ENCODE measurements at regions not wholly inside any gene's neighbourhood (a gene's known extent, or its start where the extent isn't known, plus 50 kb on each side); places are given as distances from the start of the nearest gene placed in this dataset.

DNA sequence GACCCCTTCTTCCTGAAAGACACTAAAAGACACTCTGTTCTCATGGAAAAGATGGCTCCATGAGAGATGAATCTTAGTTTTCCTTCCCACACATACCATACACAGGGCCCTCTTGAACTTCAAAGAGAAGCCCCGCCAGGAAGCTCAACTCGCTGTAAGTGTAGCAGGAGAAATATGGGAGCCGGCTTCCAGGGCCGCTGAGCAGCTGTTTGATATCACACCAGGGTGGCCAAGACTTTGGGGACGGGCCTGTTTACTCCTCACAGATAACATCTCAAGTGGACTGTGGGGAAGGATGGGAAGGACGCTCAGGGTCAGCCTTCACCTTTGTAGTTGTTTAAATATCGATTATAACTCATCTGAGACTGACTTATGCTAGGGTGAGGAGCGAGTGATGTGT lies 235.5 kb upstream of the TBX3 start:
- Mint-ChIP-seq H3K27ac (no peak overlapping the region), H3K4me1 (no peaks in the 10 kb centered on the region), H3K4me3 (no peak overlapping the region), H3K9me3 (peaks cover 0 to 11% (median 4%) of the 10 kb centered on the region in 9 donors), H3K27me3 (peaks cover 0 to 10% (median 2%) of the 10 kb centered on the region in 5 donors), H3K36me3 (no peaks in the 10 kb centered on the region)
- DNase-seq (no peak), ATAC-seq (no peak)
- POLR2A ChIA-PET = no interaction called here

GRCh38 chr12:114918535-114919233 lies 234.7 kb upstream of the TBX3 start:
- POLR2A ChIA-PET = no interaction called here
- peaks cover 0 to 10% (median 2%) of the 10 kb centered on the region in 5 donors for H3K27me3 Mint-ChIP-seq
- ATAC-seq (no peak), DNase-seq (no peak)
- H3K4me1 Mint-ChIP-seq = no peaks in the 10 kb centered on the region
- H3K9me3 Mint-ChIP-seq = peaks cover 0 to 11% (median 4%) of the 10 kb centered on the region in 9 donors
- H3K4me3 Mint-ChIP-seq = no peak overlapping the region
- no peaks in the 10 kb centered on the region for H3K36me3 Mint-ChIP-seq
- no peak overlapping the region for H3K27ac Mint-ChIP-seq

DNA sequence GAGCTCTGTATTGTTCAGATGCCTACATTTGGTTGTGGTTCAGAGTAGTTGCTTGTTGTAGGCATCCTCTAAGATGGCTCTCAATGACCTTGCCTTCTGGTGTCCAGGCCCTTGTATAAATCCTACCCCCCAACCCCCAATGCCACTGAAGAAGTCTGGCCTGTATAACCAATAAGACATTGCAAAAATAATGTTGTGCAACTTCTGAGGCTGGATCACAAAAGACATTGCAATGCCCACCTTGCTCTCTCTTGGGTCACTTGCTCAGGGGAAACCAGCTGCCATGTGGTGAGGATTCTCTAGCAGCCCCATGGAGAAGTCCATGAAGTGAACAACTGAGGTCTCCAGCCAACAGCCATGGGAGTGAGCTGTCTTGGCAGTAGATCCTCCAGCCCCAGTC lies 234.0 kb upstream of the TBX3 start:
- H3K4me3 Mint-ChIP-seq = no peak overlapping the region
- peaks cover 0 to 10% (median 2%) of the 10 kb centered on the region in 5 donors for H3K27me3 Mint-ChIP-seq

GRCh38 chr12:114917307-114917706 lies 233.3 kb upstream of the TBX3 start:
- Mint-ChIP-seq H3K9me3 (peaks cover 0 to 19% (median 5%) of the 10 kb centered on the region in 9 donors), H3K27me3 (peaks cover 0 to 10% (median 3%) of the 10 kb centered on the region in 5 donors), H3K36me3 (peaks cover 0 to 5% (median 0%) of the 10 kb centered on the region in 3 donors), H3K27ac (no peak overlapping the region), H3K4me3 (no peak overlapping the region), H3K4me1 (no peaks in the 10 kb centered on the region)
- DNase-seq (no peak), ATAC-seq (no peak)
- POLR2A ChIA-PET = no interaction called here

More for the DNA sequence above, 234.0 kb upstream of the TBX3 start:
- H3K9me3 Mint-ChIP-seq = peaks cover 0 to 14% (median 4%) of the 10 kb centered on the region in 9 donors
- peaks cover 0 to under 1% (median 0%) of the 10 kb centered on the region in 3 donors for H3K36me3 Mint-ChIP-seq
- no peak for ATAC-seq
- POLR2A ChIA-PET = no interaction called here
- H3K27ac Mint-ChIP-seq = no peak overlapping the region
- no peaks in the 10 kb centered on the region for H3K4me1 Mint-ChIP-seq
- no peak for DNase-seq

DNA sequence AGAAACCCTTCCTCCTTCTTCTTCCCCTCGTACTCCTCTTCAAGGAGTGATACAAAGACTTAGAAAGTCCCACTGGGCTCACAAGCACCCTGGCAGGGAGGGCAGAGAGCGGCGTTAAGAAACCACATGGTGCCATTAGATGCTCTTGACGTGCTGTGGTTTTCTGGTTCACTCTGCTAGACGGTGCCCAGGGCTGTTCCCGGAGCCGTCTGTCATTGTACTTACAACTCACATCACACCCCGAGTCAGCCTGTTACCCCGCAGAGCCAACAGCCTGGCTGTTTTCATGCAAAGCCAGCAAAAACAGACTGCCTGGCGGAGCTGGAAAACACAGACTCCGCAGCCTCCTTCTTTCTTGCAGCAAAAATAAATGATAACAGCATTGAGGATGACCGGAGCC lies 232.6 kb upstream of the TBX3 start:
- POLR2A ChIA-PET = no interaction called here
- no peak overlapping the region for H3K4me3 Mint-ChIP-seq
- H3K4me1 Mint-ChIP-seq = no peaks in the 10 kb centered on the region
- H3K36me3 Mint-ChIP-seq = peaks cover 0 to 5% (median 0%) of the 10 kb centered on the region in 3 donors
- no peak for ATAC-seq
- no peak for DNase-seq
- H3K9me3 Mint-ChIP-seq = peaks cover 0 to 19% (median 7%) of the 10 kb centered on the region in 9 donors
- H3K27me3 Mint-ChIP-seq = peaks cover 0 to 10% (median 4%) of the 10 kb centered on the region in 5 donors
- no peak overlapping the region for H3K27ac Mint-ChIP-seq

DNA sequence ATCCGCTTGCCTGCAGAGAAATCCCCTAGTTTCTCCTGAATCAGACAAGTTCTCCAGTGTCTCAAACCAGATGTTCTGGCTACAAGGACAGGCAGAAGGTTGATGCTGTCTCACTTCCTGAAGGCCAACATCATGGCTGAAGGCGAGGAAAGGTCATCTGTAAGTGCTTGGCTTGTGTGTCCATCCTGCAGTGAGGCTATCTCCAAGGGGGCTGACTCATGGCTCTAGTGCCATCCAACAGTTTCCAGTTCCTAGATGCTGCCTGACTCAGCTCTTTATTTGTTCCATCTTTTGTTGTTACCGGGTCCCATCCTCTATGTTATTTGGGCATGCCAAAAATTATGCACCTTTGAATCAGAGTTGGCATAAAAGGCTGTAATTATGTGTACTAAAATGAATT lies 232.1 kb upstream of the TBX3 start:
- peaks cover 0 to 5% (median 0%) of the 10 kb centered on the region in 3 donors for H3K36me3 Mint-ChIP-seq
- DNase-seq (no peak), ATAC-seq (no peak)
- peaks cover 0 to 19% (median 7%) of the 10 kb centered on the region in 9 donors for H3K9me3 Mint-ChIP-seq
- POLR2A ChIA-PET = no interaction called here
- H3K27me3 Mint-ChIP-seq = peaks cover 0 to 10% (median 4%) of the 10 kb centered on the region in 5 donors
- no peaks in the 10 kb centered on the region for H3K4me1 Mint-ChIP-seq
- H3K4me3 Mint-ChIP-seq = no peak overlapping the region
- H3K27ac Mint-ChIP-seq = no peak overlapping the region

DNA sequence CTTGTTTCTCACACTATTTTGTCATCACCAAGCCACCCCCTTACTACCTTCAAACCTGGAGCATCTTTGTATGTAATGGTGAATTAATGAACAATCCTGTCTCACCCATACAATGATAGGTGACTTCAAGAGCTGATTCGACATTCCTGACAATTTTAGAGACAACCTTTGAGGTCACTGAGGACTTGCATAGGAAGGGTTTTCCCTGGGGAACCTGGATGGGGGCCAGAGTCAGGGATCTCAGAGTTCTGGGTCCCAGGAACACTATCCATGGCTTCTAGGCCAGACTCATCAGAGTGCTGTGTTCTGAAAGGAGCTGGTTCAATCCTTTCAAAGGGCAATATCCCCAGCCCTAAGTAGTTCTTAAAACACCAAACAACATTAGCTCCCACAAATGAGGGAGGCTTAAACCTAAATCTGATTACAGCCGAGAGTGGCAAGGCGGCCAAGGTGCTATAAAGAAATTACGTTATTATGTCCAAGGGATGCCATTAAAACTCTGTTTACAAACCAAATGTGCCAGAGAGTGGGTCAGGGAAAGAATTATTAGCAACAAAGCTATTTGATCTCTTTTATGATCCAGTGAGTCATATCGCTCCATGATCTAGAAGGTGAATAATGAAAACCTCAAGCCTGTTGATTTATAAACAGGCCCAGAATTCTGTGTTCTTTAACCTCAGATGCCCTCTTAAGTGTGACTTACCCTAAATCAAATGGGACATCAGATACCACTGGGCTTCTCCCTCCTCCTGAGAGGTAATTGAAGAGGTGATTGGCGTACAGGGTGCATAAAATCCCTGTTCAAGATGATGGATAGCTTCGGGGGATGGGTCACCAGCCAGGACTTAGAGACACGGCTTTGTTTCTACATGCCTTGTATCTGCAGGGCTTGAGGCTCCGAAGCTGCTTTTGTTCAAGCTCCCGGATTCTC lies 230.2 kb upstream of the TBX3 start:
- Mint-ChIP-seq H3K9me3 (peaks cover 0 to 30% (median 5%) of the 10 kb centered on the region in 9 donors), H3K27ac (no peak overlapping the region), H3K4me1 (no peaks in the 10 kb centered on the region), H3K27me3 (peaks cover 2 to 21% (median 4%) of the 10 kb centered on the region in 5 donors), H3K4me3 (no peak overlapping the region), H3K36me3 (peaks cover 0 to 5% (median 0%) of the 10 kb centered on the region in 3 donors)
- POLR2A ChIA-PET = no interaction called here
- no peak for ATAC-seq
- no peak for DNase-seq

GRCh38 chr12:114912811-114913210 lies 228.8 kb upstream of the TBX3 start:
- no peak for DNase-seq
- no peak overlapping the region for H3K27ac Mint-ChIP-seq
- peaks cover 0 to 28% (median 3%) of the 10 kb centered on the region in 9 donors for H3K9me3 Mint-ChIP-seq
- peaks cover 2 to 17% (median 3%) of the 10 kb centered on the region in 5 donors for H3K27me3 Mint-ChIP-seq
- POLR2A ChIA-PET = no interaction called here
- H3K4me3 Mint-ChIP-seq = no peak overlapping the region
- ATAC-seq = no peak
- H3K36me3 Mint-ChIP-seq = peaks cover 0 to 5% (median 0%) of the 10 kb centered on the region in 3 donors
- no peaks in the 10 kb centered on the region for H3K4me1 Mint-ChIP-seq

GRCh38 chr12:114911196-114911595 lies 227.2 kb upstream of the TBX3 start:
- peaks cover 0 to 13% (median 3%) of the 10 kb centered on the region in 5 donors for H3K27me3 Mint-ChIP-seq
- ATAC-seq = no peak
- DNase-seq = no peak
- H3K9me3 Mint-ChIP-seq = peaks cover 0 to 19% (median 3%) of the 10 kb centered on the region in 9 donors
- H3K4me3 Mint-ChIP-seq = no peak overlapping the region
- H3K36me3 Mint-ChIP-seq = peaks cover 0 to 5% (median 0%) of the 10 kb centered on the region in 3 donors
- POLR2A ChIA-PET = no interaction called here
- H3K27ac Mint-ChIP-seq = no peak overlapping the region
- H3K4me1 Mint-ChIP-seq = no peaks in the 10 kb centered on the region

- H3K4me1 Mint-ChIP-seq = no peaks in the 10 kb centered on the region
- no peak overlapping the region for H3K27ac Mint-ChIP-seq
- POLR2A ChIA-PET = no interaction called here
- ATAC-seq = no peak
- H3K9me3 Mint-ChIP-seq = peaks cover 0 to 4% (median 2%) of the 10 kb centered on the region in 9 donors
- peaks cover 0 to 2% (median under 1%) of the 10 kb centered on the region in 5 donors for H3K27me3 Mint-ChIP-seq
- no peak for DNase-seq
- H3K4me3 Mint-ChIP-seq = no peak overlapping the region
- no peaks in the 10 kb centered on the region for H3K36me3 Mint-ChIP-seq
Measured at GRCh38 chr12:114904254-114905003, 220.5 kb upstream of the TBX3 start.

- Mint-ChIP-seq H3K9me3 (peaks cover 0 to 10% (median 2%) of the 10 kb centered on the region in 9 donors), H3K27me3 (peaks cover 0 to 6% (median 0%) of the 10 kb centered on the region in 5 donors), H3K36me3 (no peaks in the 10 kb centered on the region), H3K27ac (no peak overlapping the region), H3K4me3 (no peak overlapping the region), H3K4me1 (no peaks in the 10 kb centered on the region)
- POLR2A ChIA-PET = no interaction called here
- DNase-seq (no peak), ATAC-seq (no peak)
Measured at GRCh38 chr12:114903083-114903691, 219.2 kb upstream of the TBX3 start.

DNA sequence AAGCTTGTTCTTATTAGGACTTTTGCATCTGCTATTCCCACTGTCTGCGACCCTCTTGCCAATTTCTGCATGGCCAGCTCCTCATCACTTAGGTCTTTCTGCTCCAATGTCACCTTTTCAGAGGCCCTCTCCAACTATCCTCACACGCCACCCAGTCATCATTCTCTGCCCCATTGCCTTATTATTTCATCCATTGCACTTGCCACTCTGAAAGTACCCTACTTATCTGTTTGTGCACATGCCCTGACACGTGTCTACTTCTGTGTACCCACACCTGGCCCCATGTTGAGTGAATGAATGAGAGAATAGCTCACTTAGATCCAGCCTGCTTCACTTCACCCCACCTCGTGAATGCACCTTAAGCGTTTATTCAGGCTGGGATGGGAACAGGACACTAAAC lies 218.7 kb upstream of the TBX3 start:
- ATAC-seq (no peak), DNase-seq (no peak)
- H3K27ac Mint-ChIP-seq = no peak overlapping the region
- POLR2A ChIA-PET = no interaction called here
- no peak overlapping the region for H3K4me3 Mint-ChIP-seq
- H3K4me1 Mint-ChIP-seq = no peaks in the 10 kb centered on the region
- H3K9me3 Mint-ChIP-seq = peaks cover 0 to 15% (median 0%) of the 10 kb centered on the region in 9 donors
- H3K36me3 Mint-ChIP-seq = no peaks in the 10 kb centered on the region
- H3K27me3 Mint-ChIP-seq = peaks cover 0 to 10% (median 0%) of the 10 kb centered on the region in 5 donors
